Body of pancreas (tissue), 4 donors: ENCODE measurements at regions not wholly inside any gene's neighbourhood (a gene's known extent, or its start where the extent isn't known, plus 50 kb on each side); places are given as distances from the start of the nearest gene placed in this dataset.

Experiments used
- CTCF ChIP-seq, 7 experiments: fragments of 450-650 bp in 4 of 7; fragments of 200-600 bp in 3 of 7; sonication (generic) in 3 of 7; IDR thresholded peaks; one replicate each; pipeline ENCODE4 v1.5.1; 2016 to 2019; ENCODE audit warnings: antibody characterized with exemption in 7 of 7
- POLR2A ChIP-seq, 3 donors: fragments of 450-650 bp; IDR thresholded peaks; one replicate each; pipeline ENCODE4 v1.6.1; 2016; ENCODE audit warnings: antibody characterized with exemption in 3 of 3, mild to moderate bottlenecking in 2 of 3

GRCh38 chr7:117972606-117973005, 99.4 kb upstream of the CTTNBP2 start:
- no peak for TF ChIP-seq CTCF (IDR thresholded peaks at IDR 0.05)
- TF ChIP-seq POLR2A (IDR thresholded peaks at IDR 0.05): no peak
